Endothelial cell (in vitro differentiated cells): ENCODE measurements at regions not wholly inside any gene's neighbourhood (a gene's known extent, or its start where the extent isn't known, plus 50 kb on each side); places are given as distances from the start of the nearest gene placed in this dataset.
A peak's percentile ranks its signal among the peaks of the same experiment; 100 is the strongest.

Experiments
- DNase-seq: peaks from one replicate; pipeline ENCODE4 v3.0.0; 2021; ENCODE audit warnings: low spot score
- H3K27ac Mint-ChIP-seq: one replicate; pipeline ENCODE4 v1.8.0; 2021; ENCODE audit warnings: mixed read lengths, inconsistent platforms; ENCODE audit not compliant: unreplicated experiment
- H3K27me3 Mint-ChIP-seq: one replicate; pipeline ENCODE4 v1.8.0; 2021; ENCODE audit warnings: mild to moderate bottlenecking, moderate library complexity, mixed read lengths, inconsistent platforms; ENCODE audit not compliant: unreplicated experiment
- H3K36me3 Mint-ChIP-seq: one replicate; pipeline ENCODE4 v1.8.0; 2021; ENCODE audit warnings: mild to moderate bottlenecking, low read depth, mixed read lengths, inconsistent platforms; ENCODE audit not compliant: unreplicated experiment
- H3K4me1 Mint-ChIP-seq: one replicate; pipeline ENCODE4 v1.8.0; 2021; ENCODE audit warnings: mild to moderate bottlenecking, mixed read lengths, inconsistent platforms; ENCODE audit not compliant: unreplicated experiment
- H3K4me3 Mint-ChIP-seq: one replicate; pipeline ENCODE4 v1.8.0; 2021; ENCODE audit warnings: mild to moderate bottlenecking, mixed read lengths, inconsistent platforms; ENCODE audit not compliant: unreplicated experiment
- H3K9me3 Mint-ChIP-seq: one replicate; pipeline ENCODE4 v1.8.0; 2021; ENCODE audit warnings: mixed read lengths, inconsistent platforms; ENCODE audit not compliant: unreplicated experiment
- TF ChIP-seq, protein P1 (sequence below): fragments of 200-600 bp; sonication (generic); IDR thresholded peaks from one replicate; pipeline ENCODE4 v1.5.0; 2021; ENCODE audit warnings: antibody characterized with exemption; ENCODE audit not compliant: unreplicated experiment

DNA sequence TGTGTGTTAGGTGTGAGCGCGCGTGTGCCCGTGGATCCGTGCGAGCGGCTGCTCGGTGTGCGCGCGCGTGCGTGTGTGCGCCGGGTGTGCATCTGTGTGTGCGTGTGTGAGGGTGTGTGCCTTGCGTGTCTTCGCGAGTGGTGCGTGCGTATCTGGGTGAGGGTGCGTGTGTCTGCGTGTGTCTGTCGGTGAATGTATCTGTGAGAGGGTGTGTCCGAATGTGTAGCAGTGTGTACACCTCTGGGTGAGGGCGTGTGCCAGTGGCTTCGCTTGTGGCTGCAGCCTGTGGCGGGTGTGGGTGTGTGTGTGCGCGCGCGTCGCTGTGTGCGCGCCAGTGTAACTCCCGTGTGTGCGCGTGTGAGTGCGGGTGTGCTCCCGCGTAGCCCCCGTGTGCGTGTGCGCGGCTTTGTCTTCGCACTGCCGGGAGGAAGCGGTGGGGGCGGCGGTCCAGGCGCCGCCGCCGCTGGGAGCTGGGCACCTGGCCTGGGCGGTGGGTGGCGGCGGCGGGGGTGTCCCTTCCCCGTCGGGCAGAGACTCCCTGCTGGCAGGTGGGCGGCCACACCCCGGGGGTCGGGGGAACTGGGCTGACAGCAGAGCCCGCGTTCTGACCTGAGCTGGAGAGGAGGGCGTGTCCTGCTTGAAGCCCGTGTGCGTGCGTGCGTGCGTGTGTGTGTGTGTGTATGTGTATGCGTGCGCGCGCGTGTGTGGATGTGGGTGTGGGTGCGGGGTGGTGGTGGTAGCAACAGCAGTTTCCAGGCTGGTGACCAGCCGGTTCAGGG is 61.3 kb upstream of the EPB41L1 start:
- DNase-seq: peak; percentile 14
- Mint-ChIP-seq H3K9me3 (no peaks in the 10 kb centered on the region), H3K4me1 (peaks cover 34% of the 10 kb centered on the region), H3K27me3 (peaks cover 12% of the 10 kb centered on the region), H3K27ac (no peak overlapping the region), H3K4me3 (peak overlapping the region; percentile 99), H3K36me3 (peaks cover 7% of the 10 kb centered on the region)
- TF ChIP-seq, protein P1, sequence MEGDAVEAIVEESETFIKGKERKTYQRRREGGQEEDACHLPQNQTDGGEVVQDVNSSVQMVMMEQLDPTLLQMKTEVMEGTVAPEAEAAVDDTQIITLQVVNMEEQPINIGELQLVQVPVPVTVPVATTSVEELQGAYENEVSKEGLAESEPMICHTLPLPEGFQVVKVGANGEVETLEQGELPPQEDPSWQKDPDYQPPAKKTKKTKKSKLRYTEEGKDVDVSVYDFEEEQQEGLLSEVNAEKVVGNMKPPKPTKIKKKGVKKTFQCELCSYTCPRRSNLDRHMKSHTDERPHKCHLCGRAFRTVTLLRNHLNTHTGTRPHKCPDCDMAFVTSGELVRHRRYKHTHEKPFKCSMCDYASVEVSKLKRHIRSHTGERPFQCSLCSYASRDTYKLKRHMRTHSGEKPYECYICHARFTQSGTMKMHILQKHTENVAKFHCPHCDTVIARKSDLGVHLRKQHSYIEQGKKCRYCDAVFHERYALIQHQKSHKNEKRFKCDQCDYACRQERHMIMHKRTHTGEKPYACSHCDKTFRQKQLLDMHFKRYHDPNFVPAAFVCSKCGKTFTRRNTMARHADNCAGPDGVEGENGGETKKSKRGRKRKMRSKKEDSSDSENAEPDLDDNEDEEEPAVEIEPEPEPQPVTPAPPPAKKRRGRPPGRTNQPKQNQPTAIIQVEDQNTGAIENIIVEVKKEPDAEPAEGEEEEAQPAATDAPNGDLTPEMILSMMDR: no peak

DNA sequence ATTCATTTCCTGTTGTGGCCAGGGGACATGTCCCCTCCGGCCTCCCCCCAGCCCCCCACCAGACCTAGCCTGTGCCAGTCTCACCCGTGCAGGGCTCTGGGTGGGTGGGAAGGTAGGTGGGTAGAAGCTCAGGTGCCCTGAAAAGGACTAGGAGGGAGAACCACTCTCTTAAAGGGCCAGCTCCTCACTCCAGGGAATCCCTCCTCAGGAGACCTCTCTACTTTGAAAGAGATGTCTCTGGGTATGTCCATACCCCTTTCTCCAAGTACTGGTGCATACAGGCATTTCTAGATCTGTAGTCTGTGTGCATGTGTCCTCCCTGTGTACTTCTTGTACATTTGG is 60.8 kb upstream of the EPB41L1 start:
- H3K27ac Mint-ChIP-seq: peak overlapping the region; percentile 13
- H3K9me3 Mint-ChIP-seq: no peaks in the 10 kb centered on the region
- peak overlapping the region; percentile 81 for H3K4me3 Mint-ChIP-seq
- peaks cover 37% of the 10 kb centered on the region for H3K4me1 Mint-ChIP-seq
- peaks cover 12% of the 10 kb centered on the region for H3K27me3 Mint-ChIP-seq
- DNase-seq: no peak
- H3K36me3 Mint-ChIP-seq: peaks cover 7% of the 10 kb centered on the region
- TF ChIP-seq, protein P1: no peak

- no peak overlapping the region for H3K27ac Mint-ChIP-seq
- H3K36me3 Mint-ChIP-seq: peaks cover 7% of the 10 kb centered on the region
- H3K4me3 Mint-ChIP-seq: peak overlapping the region; percentile 81
- H3K27me3 Mint-ChIP-seq: peaks cover 12% of the 10 kb centered on the region
- DNase-seq: peak; percentile 10
- no peaks in the 10 kb centered on the region for H3K9me3 Mint-ChIP-seq
- TF ChIP-seq, protein P1: no peak
- peaks cover 37% of the 10 kb centered on the region for H3K4me1 Mint-ChIP-seq
These were observed 60.0 kb upstream of the EPB41L1 start for GRCh38 chr20:36094497-36094896.

DNA sequence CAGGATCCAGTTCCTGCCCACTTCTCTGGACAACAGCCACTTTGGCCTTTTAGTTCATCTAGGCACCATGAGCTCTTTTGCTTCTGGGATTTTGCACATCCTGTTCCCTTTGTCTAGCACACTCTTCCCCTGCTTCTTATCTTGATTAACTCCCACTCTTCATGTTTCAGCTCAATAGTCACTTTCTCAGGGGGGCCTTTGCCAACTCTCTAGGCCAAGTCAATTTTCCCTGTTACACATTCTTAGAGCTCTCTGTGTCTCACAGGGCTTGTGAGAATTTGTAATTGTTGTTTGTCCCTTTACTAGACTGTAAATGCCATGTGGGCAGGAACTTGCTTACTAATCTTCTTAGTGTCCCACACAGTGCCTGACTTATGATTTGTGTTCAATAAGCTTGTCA is 58.1 kb upstream of the EPB41L1 start:
- TF ChIP-seq, protein P1: no peak
- H3K4me3 Mint-ChIP-seq: no peak overlapping the region
- H3K36me3 Mint-ChIP-seq: peaks cover 7% of the 10 kb centered on the region
- H3K27ac Mint-ChIP-seq: no peak overlapping the region
- no peak for DNase-seq
- H3K27me3 Mint-ChIP-seq: peaks cover 12% of the 10 kb centered on the region
- H3K9me3 Mint-ChIP-seq: no peaks in the 10 kb centered on the region
- H3K4me1 Mint-ChIP-seq: peaks cover 35% of the 10 kb centered on the region

DNA sequence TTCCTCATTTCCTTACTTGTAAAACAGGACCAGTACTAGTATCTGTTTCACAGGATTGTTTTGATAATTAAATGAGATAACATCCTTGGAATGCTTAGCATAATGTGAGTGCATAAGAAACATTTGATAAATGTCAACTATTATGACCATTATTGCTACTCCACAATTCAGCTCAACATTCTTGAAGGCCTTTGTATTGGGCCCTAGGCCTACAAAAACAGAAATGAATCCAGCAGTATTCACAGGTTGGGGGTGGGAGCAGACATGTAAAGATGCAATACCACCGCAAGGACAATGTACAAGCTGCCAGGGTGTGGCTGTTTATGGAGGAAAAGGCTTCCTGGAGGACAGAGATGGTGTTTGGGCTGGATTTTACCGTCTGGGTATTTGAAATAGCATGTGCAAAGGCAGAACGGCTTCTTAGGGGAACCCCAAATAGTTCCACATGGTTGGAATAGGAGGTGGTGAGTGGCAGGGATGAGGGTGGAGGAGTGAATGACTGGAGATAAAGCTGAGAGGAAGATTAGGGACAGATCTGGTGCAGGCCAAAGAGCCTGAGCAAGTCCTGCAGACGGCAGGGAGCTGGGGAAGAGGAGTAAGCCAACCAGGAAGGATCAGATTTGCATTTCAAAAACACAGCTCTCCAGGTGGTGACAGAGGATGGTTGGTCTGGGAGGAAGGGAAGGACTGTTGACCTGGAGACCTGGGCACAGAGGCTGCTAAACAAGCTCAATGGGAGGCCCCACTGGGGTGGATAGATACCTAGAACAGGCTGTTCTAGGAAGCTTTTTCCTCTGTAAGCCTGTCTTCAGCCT is 57.0 kb upstream of the EPB41L1 start:
- Mint-ChIP-seq H3K9me3 (no peaks in the 10 kb centered on the region), H3K27me3 (peaks cover 12% of the 10 kb centered on the region), H3K27ac (no peak overlapping the region), H3K4me3 (no peak overlapping the region), H3K4me1 (peaks cover 31% of the 10 kb centered on the region), H3K36me3 (peaks cover 7% of the 10 kb centered on the region)
- DNase-seq: no peak
- TF ChIP-seq, protein P1: no peak
